Right lobe of liver (tissue), 6 donors: ENCODE measurements at regions not wholly inside any gene's neighbourhood (a gene's known extent, or its start where the extent isn't known, plus 50 kb on each side); places are given as distances from the start of the nearest gene placed in this dataset.

ENCODE experiments used
- ATAC-seq, 4 donors: fragments of 200-7000 bp; cut with Tn5 transposase; one replicate each; pipeline ENCODE4 v1.9.1; 2020; ENCODE audit warnings: mild to moderate bottlenecking in 4 of 4, moderate library complexity in 4 of 4
- DNase-seq, 3 donors: peaks; one replicate each; pipeline ENCODE4 v3.0.0-alpha.2; 2020
- H3K27ac ChIP-seq, 3 donors: fragments of 200-600 bp; one replicate each; pipeline ENCODE4 v1.8.0; 2022
- H3K27me3 ChIP-seq, 2 donors: fragments of 200-600 bp; one replicate each; pipeline ENCODE4 v1.8.0; 2022
- H3K36me3 ChIP-seq, 4 donors: fragments of 200-600 bp; sonication (generic) in 1 of 4; one replicate each; pipeline versions ENCODE4 v1.5.1 to v1.8.0; 2017 to 2022; ENCODE audit warnings: control low read depth in 1 of 4
- H3K4me1 ChIP-seq, 4 donors: fragments of 200-600 bp; sonication (generic) in 1 of 4; one replicate each; pipeline versions ENCODE4 v1.5.1 to v1.8.0; 2017 to 2022; ENCODE audit warnings: control low read depth in 1 of 4
- H3K4me3 ChIP-seq, 3 donors: fragments of 200-600 bp; one replicate each; pipeline ENCODE4 v1.8.0; 2022
- H3K9me3 ChIP-seq, 4 donors: fragments of 200-600 bp; sonication (generic) in 1 of 4; one replicate each; pipeline versions ENCODE4 v1.5.1 to v1.8.0; 2017 to 2022; ENCODE audit warnings: control low read depth in 1 of 4
- CTCF ChIP-seq, 4 donors: fragments of 200-600 bp in 3 of 4; fragments of 450-650 bp in 1 of 4; IDR thresholded peaks; one replicate each; pipeline versions ENCODE4 v1.5.1 to v1.8.0; 2016 to 2022; ENCODE audit warnings: antibody characterized with exemption in 4 of 4, mild to moderate bottlenecking in 2 of 4
- POLR2A ChIP-seq: fragments of 450-650 bp; IDR thresholded peaks from one replicate; pipeline ENCODE4 v1.6.1; 2017; ENCODE audit warnings: antibody characterized with exemption, mild to moderate bottlenecking
- WGBS: methylation state at CpG from one replicate; pipeline ENCODE4 v1.1.6; 2018; ENCODE audit warnings: low coverage, low lambda C conversion rate; ENCODE audit not compliant: insufficient coverage; ENCODE audit errors: missing lambda C conversion rate; 5-methylcytosine and 5-hydroxymethylcytosine counted together
- intact Hi-C, 2 donors: fragments of 100-400 bp; cut with DNase I; formaldehyde crosslinking; loops; one replicate each; pipeline versions ENCODE4 v1.11.2 to v1.14.1; 2022
- donor health status: DM: no; HTN: yes; CAD: no.
- donor health status: DM: no; HTN: no; CAD: no.
- donor health status: DM: no; HTN: no; CAD: no.
- donor health status: DM: no; HTN: yes; CAD: no.
- donor health status: DM: no; HTN: yes; CAD: no.

DNA sequence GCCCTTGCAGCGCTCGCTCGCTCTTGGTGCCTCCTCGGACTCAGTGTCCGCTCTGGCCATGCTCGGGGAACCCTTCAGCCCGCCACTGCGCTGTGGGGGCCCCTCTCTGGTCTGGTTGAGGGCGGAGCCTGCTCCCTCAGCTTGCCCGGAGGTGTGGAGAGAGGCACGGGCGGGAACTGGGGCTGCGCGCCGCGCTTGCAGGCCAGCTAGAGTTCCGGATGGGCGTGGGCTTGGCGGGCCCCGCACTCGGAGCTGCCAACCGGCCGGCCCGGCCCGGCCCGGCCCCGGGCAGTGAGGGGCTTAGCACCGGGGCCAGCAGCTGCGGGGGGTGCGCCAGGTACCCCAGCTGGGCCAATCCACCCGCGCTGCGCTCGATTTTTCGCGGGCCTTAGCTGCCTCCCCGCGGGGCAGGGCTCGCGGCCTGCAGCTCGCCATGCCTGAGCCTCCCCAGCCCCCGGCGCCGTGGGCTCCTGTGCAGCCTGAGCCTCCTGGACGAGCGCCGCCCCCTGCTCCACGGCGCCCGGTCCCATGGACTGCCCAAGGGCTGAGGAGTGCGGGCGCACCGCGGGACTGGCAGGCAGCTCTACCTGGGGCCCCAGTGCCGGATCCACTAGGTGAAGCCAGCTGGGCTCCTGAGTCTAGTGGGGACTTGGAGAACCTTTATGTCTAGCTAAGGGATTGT, 217.0 kb upstream of the PKN2 start:
- Histone ChIP-seq H3K4me1 (no peaks in the 10 kb centered on the region), H3K9me3 (no peaks in the 10 kb centered on the region), H3K4me3 (no peak overlapping the region), H3K27ac (no peak overlapping the region), H3K36me3 (no peaks in the 10 kb centered on the region), H3K27me3 (no peaks in the 10 kb centered on the region)
- no peak for TF ChIP-seq POLR2A
- intact Hi-C loops: no loop called here
- peak in 1 of 3 donors; percentile 53 for DNase-seq
- 96% methylated on average over 13 of the region's 55 CpGs for WGBS
- no peak for ATAC-seq

- DNase-seq: no peak
- 33% methylated on average over 2 of the region's 2 CpGs for WGBS
- Histone ChIP-seq H3K9me3 (no peaks in the 10 kb centered on the region), H3K4me3 (no peak overlapping the region), H3K36me3 (no peaks in the 10 kb centered on the region), H3K27me3 (no peaks in the 10 kb centered on the region), H3K27ac (no peak overlapping the region), H3K4me1 (no peaks in the 10 kb centered on the region)
- TF ChIP-seq CTCF (IDR thresholded peaks at IDR 0.05) (no peak), POLR2A (no peak)
- intact Hi-C loops: no loop called here
- ATAC-seq: peak in 2 of 4 donors; percentile 27
These were observed 211.8 kb upstream of the PKN2 start for GRCh38 chr1:88472298-88472697.

DNA sequence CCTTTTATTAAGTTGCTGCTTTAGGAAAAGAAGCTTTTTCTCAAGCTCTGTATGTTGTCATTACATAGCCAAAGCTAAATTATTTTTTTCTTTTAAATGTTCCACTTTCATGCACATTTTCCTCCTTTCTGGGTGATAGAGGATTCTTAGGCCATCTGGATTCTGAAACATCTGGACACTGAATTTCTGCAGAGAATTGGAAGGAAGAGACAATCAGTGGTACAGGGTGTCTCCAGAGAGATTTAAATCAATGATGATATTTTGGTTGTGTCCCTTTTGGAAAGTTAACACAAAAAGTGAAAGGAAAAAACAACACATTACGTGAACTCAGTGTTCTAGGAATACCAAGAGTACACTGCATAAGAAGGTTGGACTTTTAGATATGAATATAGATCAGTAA, 211.4 kb upstream of the PKN2 start:
- intact Hi-C loops: no loop called here
- no peaks in the 10 kb centered on the region for H3K4me1 ChIP-seq
- 77% methylated on average over 1 of the region's 1 CpG for WGBS
- no peaks in the 10 kb centered on the region for H3K9me3 ChIP-seq
- no peaks in the 10 kb centered on the region for H3K27me3 ChIP-seq
- DNase-seq: no peak
- no peak overlapping the region for H3K27ac ChIP-seq
- H3K4me3 ChIP-seq: no peak overlapping the region
- no peaks in the 10 kb centered on the region for H3K36me3 ChIP-seq
- TF ChIP-seq POLR2A (no peak), CTCF (IDR thresholded peaks at IDR 0.05) (no peak)
- ATAC-seq: no peak

DNA sequence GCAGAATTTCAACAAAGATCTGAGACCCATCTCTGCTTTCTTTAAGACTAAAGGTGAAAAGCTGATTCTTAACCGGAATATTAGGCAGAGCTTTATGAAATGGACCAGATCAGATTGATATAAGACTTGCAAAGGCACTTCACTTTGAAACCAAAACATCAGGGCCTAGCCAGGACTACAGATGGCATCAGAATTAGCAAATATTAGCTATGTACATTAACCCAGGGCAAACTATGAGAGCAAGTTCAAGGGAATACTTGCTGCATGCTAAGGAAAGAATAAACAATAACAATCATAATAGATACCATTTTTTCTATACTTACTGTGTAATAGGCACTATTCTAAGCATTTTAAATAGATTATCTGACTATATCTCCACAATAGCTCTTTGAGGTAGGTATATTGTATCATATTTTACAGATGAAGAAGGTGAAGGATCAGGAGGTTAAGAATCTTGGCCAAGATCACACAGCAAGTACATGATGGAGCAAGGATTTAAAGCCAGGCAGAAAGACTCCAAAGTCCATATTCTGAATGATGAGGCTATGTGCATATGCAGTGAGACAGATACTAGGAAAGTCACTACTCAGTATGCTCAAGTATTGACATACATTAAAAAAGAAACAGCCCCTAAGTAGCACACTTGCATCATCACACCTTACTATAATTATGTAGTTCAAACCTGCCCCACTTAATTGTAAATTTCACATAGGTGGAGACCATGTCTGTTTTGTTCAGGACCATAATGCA, 209.3 kb upstream of the PKN2 start:
- no peaks in the 10 kb centered on the region for H3K9me3 ChIP-seq
- H3K27me3 ChIP-seq: no peaks in the 10 kb centered on the region
- intact Hi-C loops: no loop called here
- no peak for DNase-seq
- ATAC-seq: no peak
- TF ChIP-seq POLR2A (no peak), CTCF (IDR thresholded peaks at IDR 0.05) (no peak)
- no peak overlapping the region for H3K4me3 ChIP-seq
- H3K4me1 ChIP-seq: no peaks in the 10 kb centered on the region
- 86% methylated on average over 1 of the region's 1 CpG for WGBS
- H3K27ac ChIP-seq: no peak overlapping the region
- no peaks in the 10 kb centered on the region for H3K36me3 ChIP-seq

- H3K4me3 ChIP-seq: no peak overlapping the region
- no peaks in the 10 kb centered on the region for H3K9me3 ChIP-seq
- no peaks in the 10 kb centered on the region for H3K27me3 ChIP-seq
- WGBS: 96% methylated on average over 4 of the region's 4 CpGs
- DNase-seq: no peak
- no peaks in the 10 kb centered on the region for H3K4me1 ChIP-seq
- ATAC-seq: no peak
- H3K36me3 ChIP-seq: no peaks in the 10 kb centered on the region
- no peak overlapping the region for H3K27ac ChIP-seq
- intact Hi-C loops: no loop called here
- no peak for TF ChIP-seq CTCF (IDR thresholded peaks at IDR 0.05)
- no peak for TF ChIP-seq POLR2A
These were observed 199.2 kb upstream of the PKN2 start for GRCh38 chr1:88484881-88485280.
